SKM-1 treated with dmso at 0.1 percent for 144 hours (cell line): ENCODE measurements at regions not wholly inside any gene's neighbourhood (a gene's known extent, or its start where the extent isn't known, plus 50 kb on each side); places are given as distances from the start of the nearest gene placed in this dataset.
A peak's percentile ranks its signal among the peaks of the same experiment; 100 is the strongest.

Experiments
- DNase-seq: peaks from one replicate; lab custom pipeline; 2025; ENCODE audit not compliant: unreplicated experiment; lab: John Stamatoyannopoulos, UW

GRCh38 chr3:187618722-187619121 is 51.5 kb downstream of the SST start:
- DNase-seq: no peak

DNA sequence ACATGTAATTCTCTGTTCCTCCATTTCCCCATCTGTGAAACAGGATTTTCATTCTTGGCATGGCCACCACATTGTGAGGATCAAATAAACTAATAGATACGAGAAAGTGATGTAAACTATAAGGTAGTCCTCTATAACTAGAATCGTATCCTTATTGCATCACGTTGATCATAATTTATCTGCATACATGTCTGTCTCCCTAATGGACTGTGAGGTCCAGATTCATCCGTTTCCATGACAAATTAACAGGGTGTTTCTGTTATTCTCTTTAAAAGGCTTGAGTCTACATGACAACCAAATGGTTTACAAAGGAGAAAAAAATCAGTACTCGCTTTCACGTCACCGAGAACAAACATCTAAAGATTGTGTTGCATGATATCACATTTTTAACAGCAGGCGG is 53.0 kb downstream of the SST start:
- no peak for DNase-seq

GRCh38 chr3:187616307-187616972 is 53.8 kb downstream of the SST start:
- peak; percentile 74 for DNase-seq

DNA sequence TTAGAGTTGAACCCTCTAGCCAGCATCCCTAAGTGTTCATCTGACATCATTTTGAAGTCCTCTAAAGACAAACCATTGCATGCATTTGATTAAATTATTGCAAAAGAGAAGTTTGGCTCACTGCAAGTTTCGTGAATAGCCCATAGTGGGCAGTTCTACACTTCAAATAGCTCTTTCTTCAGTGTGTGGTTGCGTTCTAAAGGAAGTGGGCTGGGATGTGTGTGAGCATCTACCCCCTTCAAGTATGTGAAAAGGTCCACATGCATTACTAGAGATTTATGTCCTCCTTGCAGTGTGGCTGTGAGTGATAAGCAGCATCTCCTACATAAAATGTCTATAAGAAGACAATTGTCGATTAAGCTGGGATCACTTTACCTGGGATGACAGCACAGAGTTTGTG is 54.6 kb downstream of the SST start:
- DNase-seq: no peak

- DNase-seq: no peak
Observed at GRCh38 chr3:187612656-187613055, 57.5 kb downstream of the SST start.

DNA sequence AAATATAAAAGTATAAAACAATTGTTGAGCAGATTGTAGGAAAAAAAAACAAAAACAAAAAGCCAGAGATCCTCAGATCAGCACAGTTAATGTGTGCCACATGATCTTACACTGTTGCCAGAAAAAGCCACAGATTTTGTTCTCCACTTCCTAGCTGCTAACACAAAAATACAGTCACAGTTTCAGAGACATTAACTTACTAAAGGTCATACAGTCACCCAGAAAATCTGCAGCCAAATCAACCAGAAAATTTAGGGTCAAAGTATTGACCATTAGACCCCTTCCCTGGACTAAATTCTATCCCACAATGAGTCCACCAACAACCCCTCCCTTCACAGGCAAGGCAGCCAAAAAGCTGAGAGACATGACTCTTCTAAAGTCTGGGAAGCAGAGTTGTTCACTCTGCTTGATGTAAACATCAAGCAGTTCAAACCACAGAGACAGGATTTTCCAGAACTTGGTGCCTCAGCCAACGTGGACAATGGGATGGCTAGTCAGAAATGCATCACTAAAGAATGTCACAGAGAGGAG is 59.1 kb downstream of the SST start:
- no peak for DNase-seq

GRCh38 chr3:187594272-187594671 is 75.9 kb downstream of the SST start:
- no peak for DNase-seq

GRCh38 chr3:187593451-187593850 is 76.7 kb downstream of the SST start:
- no peak for DNase-seq

DNA sequence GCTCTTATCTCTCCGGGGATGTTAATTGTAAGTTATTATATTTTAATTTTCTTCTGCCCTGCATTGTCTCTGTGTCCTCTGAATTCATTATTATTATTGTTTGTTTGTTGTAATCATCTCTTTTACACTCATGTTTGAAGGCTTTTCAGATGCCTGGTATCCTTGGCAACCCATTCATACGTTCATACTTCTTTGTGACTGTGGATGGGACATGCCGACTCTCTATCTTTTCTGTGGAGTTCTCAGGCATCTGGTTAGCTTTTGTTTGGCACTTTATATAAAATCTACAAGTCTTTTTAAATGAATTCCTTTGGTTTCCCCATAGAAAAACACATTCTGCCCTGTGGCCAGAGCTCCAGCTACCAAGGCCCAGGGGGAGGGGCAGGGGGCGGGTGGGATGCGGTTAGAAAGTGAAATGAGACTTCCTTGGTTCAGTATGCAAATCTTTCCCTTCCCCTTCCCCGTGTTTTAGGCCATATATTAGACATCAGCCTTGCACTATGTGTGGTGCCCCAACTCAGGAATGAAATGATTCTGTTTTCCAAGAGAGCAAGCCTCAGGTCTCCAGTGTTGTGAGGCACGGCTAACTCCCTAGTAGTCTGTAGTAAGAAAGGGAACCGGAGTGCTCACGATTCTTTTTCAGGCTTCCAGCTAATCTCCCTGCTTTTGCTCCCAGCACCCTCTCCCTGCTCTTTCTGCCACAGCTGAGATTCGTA is 79.2 kb downstream of the SST start:
- no peak for DNase-seq

DNA sequence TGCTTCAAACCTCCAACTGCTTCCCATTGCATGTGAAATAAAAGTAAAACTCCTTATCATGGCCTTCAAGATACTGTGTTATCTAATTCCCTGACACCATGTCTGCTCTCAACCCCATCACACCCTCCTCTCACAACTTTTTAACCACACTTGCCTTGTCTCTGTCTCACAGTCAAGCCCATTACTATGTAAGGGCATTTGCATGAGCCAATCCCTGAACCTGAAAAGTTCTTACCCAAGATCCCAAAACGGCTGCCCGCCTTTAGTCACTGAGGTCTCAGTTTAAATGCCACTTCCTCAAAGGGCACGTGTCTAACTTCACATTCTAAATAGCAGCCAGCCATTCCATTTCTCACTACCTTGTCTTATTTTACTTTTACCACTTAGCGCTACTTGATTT is 83.1 kb downstream of the SST start:
- no peak for DNase-seq

- DNase-seq: no peak
Observed at GRCh38 chr3:187586226-187586625, 84.0 kb downstream of the SST start.

DNA sequence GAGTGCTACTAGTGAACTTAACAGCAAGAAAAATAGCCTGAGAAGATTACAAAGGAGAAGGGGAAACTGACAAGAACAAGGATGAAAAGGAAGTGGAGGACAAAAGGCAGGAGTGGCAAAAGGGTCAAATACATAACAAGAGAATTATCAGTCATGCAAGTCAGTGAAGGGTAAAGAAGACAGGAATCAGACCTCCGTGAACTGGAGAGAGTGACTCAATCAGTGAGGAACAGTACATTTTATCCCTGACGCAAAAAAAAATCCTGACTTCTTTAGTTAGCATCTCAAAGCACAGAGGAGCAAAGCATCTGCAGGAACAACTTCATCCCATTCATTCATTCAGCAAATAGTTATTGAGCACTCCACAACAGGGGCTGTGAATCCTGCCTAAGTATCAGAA is 97.8 kb downstream of the SST start:
- DNase-seq: no peak

GRCh38 chr3:187571701-187572100 is 98.5 kb downstream of the SST start:
- DNase-seq: no peak

- DNase-seq: no peak
Observed at GRCh38 chr3:187570776-187571175, 99.4 kb downstream of the SST start.

DNA sequence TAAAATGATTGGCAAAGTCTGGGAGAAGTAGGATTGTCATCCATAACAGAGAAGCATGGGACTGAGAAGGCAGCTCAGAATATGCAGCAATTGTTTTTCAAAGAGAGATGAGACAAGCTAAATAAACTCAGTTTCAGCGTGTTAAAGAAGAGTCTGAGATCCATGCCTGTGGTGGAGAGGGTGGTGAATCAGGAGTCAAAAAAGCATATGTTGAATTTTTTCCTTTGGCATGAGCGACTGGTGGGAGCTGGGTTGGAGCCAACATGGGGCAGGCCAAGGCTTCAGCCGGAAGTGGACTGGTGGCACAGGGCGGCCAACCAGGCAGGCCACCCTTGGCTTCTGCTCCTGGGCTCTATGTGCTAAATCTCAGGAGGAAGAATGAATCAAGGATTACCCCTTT is 102.0 kb downstream of the SST start:
- DNase-seq: no peak

GRCh38 chr3:187567661-187568121 is 102.5 kb downstream of the SST start:
- no peak for DNase-seq

DNA sequence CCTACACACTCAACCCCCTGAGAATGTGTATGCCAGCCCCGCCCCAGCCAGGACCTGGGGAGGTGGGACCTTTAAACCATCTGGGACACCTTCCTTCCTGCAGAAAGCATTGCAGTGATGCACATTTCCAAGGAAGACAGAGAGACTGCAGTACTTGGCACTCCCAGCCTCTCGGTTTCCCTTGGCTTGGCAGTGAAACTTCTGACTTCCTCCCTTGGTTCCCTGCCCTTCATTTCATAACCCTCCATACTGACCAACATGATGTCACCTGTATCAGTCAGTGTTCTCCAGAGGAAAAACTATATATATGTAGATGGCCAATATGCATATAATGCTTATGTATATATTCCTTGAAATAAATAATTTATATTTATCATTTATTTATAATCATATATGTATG is 103.2 kb downstream of the SST start:
- no peak for DNase-seq

DNA sequence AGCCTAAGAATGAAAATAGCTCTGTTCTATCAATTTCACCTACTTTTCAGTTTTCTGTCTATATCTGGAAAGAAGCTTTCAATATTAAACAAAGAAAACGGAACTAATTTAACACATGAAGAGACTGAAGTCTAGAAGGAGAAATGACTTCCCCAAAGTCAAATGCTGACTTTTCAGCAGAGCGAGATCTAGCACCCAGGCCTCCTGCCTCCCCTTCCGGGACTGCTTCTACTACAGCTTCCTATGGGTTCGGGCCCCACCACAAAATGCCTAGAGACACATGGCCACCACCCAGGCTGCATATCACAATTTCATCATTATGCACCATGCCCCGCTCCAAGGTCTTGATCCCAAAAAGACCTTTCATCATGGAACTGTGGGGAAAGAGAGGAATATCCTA is 104.5 kb downstream of the SST start:
- no peak for DNase-seq

DNA sequence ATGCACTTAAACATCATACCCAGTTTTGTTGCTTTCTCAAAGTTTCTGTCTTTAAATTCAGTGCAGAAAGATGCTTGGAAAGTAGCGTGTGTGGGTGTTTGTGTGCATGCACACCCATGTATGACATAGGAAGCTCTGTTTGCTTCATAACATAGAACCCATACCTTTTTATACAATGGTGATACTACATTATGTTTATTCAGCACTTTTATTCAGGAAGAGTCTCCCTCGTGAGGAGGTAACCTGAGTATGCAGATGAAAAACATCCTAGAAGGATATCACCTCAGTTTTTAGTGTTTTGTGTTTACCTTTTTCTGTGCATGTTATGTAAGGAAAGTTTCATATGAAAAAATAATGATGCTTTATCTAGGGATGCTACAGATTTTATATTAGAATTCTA is 111.2 kb downstream of the SST start:
- DNase-seq: no peak

GRCh38 chr3:187551416-187551815 is 118.8 kb downstream of the SST start:
- DNase-seq: no peak

DNA sequence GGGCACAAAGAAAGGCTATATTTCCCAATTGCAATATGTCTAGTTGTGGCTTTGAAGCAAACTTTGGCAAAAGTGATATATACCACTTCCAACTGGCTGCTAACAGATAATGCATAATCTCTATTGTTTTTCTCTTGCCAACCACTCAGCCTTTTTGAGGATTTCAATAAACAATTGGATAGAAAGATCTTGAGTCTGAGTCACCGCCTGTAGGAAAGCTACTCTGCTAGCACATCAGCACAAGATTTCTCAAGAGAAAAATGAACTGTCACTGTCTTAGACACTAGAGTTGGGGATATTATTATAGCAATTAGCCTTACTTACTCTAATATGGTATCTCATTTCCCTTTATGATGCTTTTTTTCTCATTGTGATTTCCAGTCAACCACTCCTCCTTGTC is 119.7 kb downstream of the SST start:
- DNase-seq: no peak

DNA sequence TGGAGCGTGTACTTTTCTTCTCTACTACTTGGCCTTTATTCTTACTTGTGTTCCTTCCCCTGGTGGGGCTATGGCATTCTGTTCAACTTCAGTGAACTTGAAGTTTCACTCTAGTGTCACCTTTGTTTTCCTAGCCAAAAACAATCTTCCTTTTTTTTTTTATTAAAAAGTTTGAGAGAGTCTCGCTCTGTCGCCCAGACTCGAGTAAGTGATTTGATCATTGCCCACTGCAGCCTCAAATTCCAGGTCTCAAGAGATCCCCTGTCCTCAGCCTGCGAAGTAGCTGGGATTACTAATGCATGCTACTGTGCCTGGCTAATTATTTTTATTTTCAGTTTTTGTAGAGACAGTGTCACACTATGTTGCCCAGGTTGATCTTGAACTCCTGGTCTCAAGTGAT is 124.8 kb downstream of the SST start:
- DNase-seq: no peak

DNA sequence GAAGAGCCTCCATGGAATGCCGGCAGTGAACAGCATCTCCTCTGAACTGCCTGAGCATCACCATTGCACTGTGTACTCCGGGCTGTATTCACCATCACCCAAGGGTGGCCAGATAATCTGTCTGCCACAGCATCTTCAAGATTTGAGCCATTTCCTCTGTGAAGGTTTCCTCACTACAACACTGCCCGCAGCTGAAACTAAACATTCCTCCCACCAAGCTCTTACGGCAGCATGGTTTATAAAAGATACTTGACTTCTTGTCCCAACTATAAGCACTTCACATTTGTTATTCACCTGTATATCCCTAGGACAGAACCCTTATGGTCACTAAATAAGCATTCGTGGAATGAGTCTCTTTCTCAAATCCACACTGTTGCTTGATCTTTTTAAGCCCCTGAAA is 125.9 kb downstream of the SST start:
- DNase-seq: no peak
